Endothelial cell of umbilical vein (primary cell): ENCODE measurements at regions not wholly inside any gene's neighbourhood (a gene's known extent, or its start where the extent isn't known, plus 50 kb on each side); places are given as distances from the start of the nearest gene placed in this dataset.

ENCODE experiments used
- BruUV-seq: library from RNA; stranded (reverse); fragments of 400-500 nt; replicated peaks from 2 replicates; lab custom pipeline; 2021; lab: Mats Ljungman, UMichigan
- CTCF ChIA-PET: fragments of 300-600, 350-600 bp; sonication (Branson Sonifier 250); formaldehyde crosslinking; loops from one replicate; lab custom pipeline; 2021; ENCODE audit warnings: antibody characterized with exemption, inconsistent platforms; lab: Charles Lee
- POLR2A ChIA-PET: fragments of 300-600, 350-600 bp; sonication (Branson Sonifier 250); formaldehyde crosslinking; loops from one replicate; lab custom pipeline; 2021; ENCODE audit warnings: antibody characterized with exemption, inconsistent platforms; lab: Charles Lee
- DNase-seq: peaks from one replicate; pipeline ENCODE4 v3.0.0-alpha.2; 2011; ENCODE audit warnings: low read depth, low spot score
- FAIRE-seq: peaks from 2 replicates; lab custom pipeline; 2011; peaks lifted over from hg19 to GRCh38; lab: Jason Lieb, UNC
- H2AFZ ChIP-seq: 2 replicates; pipeline ENCODE4 v1.6.0; 2012; ENCODE audit warnings: low read depth, low read length, control low read depth, inconsistent platforms
- H3K27ac ChIP-seq: 2 replicates; pipeline ENCODE4 v1.5.1; 2011; ENCODE audit warnings: low read depth, mild to moderate bottlenecking, control low read depth, low read length, moderate library complexity; ENCODE audit not compliant: insufficient read depth
- H3K27me3 ChIP-seq, 2 experiments: 2 replicates each; pipeline versions ENCODE4 v1.6.0 to v1.6.1; 2011; ENCODE audit warnings: low read length in 2 of 2, mixed read lengths in 1 of 2; ENCODE audit not compliant: control insufficient read depth in 2 of 2, insufficient read depth in 2 of 2
- H3K36me3 ChIP-seq, 2 experiments: 2 replicates in 1 of 2; 3 replicates in 1 of 2; pipeline ENCODE4 v1.5.1; 2011; ENCODE audit warnings: low read length in 2 of 2, mild to moderate bottlenecking in 1 of 2, moderate library complexity in 1 of 2; ENCODE audit not compliant: control insufficient read depth in 2 of 2, insufficient read depth in 2 of 2; ENCODE audit errors: extremely low read depth in 1 of 2
- H3K4me1 ChIP-seq: 3 replicates; pipeline ENCODE4 v1.5.1; 2011; ENCODE audit warnings: mild to moderate bottlenecking, low read length; ENCODE audit not compliant: control insufficient read depth, insufficient read depth; ENCODE audit errors: extremely low read depth
- H3K4me2 ChIP-seq: 2 replicates; pipeline ENCODE4 v1.6.1; 2011; ENCODE audit warnings: low read length, control low read depth, mixed read lengths; ENCODE audit not compliant: insufficient read depth
- H3K4me3 ChIP-seq, 3 experiments: fragments of 200-600 bp in 1 of 3; sonication (generic), shearing (Covaris generic) in 1 of 3; replicated peaks in 1 of 3; 2 replicates each; pipeline ENCODE4 v1.5.1; 2011 to 2016; ENCODE audit warnings: control low read depth in 3 of 3, low read length in 3 of 3, mild to moderate bottlenecking in 2 of 3, inconsistent platforms in 1 of 3, low read depth in 1 of 3, moderate library complexity in 1 of 3; ENCODE audit not compliant: insufficient read depth in 1 of 3
- H3K79me2 ChIP-seq: 2 replicates; pipeline ENCODE4 v1.6.0; 2012; ENCODE audit warnings: low read length, inconsistent platforms; ENCODE audit not compliant: control insufficient read depth, insufficient read depth
- H3K9ac ChIP-seq: replicated peaks from 2 replicates; pipeline ENCODE3; 2011; ENCODE audit warnings: low read length, control low read depth; ENCODE audit not compliant: insufficient read depth; ENCODE audit errors: extremely low read depth
- H3K9me1 ChIP-seq: replicated peaks from 3 replicates; pipeline ENCODE4 v1.6.0; 2011; ENCODE audit warnings: mild to moderate bottlenecking, low read length; ENCODE audit not compliant: control insufficient read depth, insufficient read depth; ENCODE audit errors: extremely low read depth
- H3K9me3 ChIP-seq: replicated peaks from 2 replicates; pipeline ENCODE4 v1.5.1; 2012; ENCODE audit warnings: low read length, inconsistent platforms; ENCODE audit not compliant: control insufficient read depth, insufficient read depth
- H4K20me1 ChIP-seq: replicated peaks from 2 replicates; pipeline ENCODE3; 2011; ENCODE audit warnings: mild to moderate bottlenecking, low read length; ENCODE audit not compliant: control insufficient read depth, insufficient read depth; ENCODE audit errors: extremely low read depth
- CTCF ChIP-seq, 2 donors: IDR thresholded peaks; 1 replicate in 1 of 2; 2 replicates in 1 of 2; pipeline ENCODE4 v1.5.1; 2011; ENCODE audit warnings: low read length in 2 of 2, mild to moderate bottlenecking in 2 of 2, moderate library complexity in 2 of 2, control low read depth in 1 of 2, inconsistent platforms in 1 of 2, low read depth in 1 of 2; ENCODE audit not compliant: insufficient read depth in 1 of 2; ENCODE audit errors: extremely low read depth in 1 of 2
- EZH2 ChIP-seq: IDR thresholded peaks from 2 replicates; pipeline ENCODE4 v1.6.1; 2012; ENCODE audit warnings: borderline replicate concordance, low read depth, mild to moderate bottlenecking, moderate library complexity, low read length, inconsistent platforms; ENCODE audit not compliant: severe bottlenecking
- FOS ChIP-seq: IDR thresholded peaks from 2 replicates; pipeline ENCODE4 v1.6.1; 2011; ENCODE audit warnings: mild to moderate bottlenecking, low read length, moderate library complexity, borderline replicate concordance; ENCODE audit not compliant: insufficient read depth
- GATA2 ChIP-seq: IDR thresholded peaks from 2 replicates; pipeline ENCODE4 v1.7.0; 2011; ENCODE audit warnings: low read depth, mild to moderate bottlenecking, moderate library complexity, mixed read lengths, low read length; ENCODE audit not compliant: insufficient read length, insufficient read depth
- JUN ChIP-seq: IDR thresholded peaks from 2 replicates; pipeline ENCODE4 v1.6.1; 2011; ENCODE audit warnings: borderline replicate concordance, low read depth; ENCODE audit not compliant: insufficient read length, insufficient read depth
- MAX ChIP-seq: IDR thresholded peaks from 2 replicates; pipeline ENCODE4 v1.6.1; 2011; ENCODE audit not compliant: insufficient read depth, insufficient read length
- MYC ChIP-seq: IDR thresholded peaks from one replicate; pipeline ENCODE4 v1.6.1; 2011; ENCODE audit warnings: mild to moderate bottlenecking, low read depth, low read length
- POLR2A ChIP-seq: IDR thresholded peaks from 2 replicates; pipeline ENCODE4 v1.6.1; 2012; ENCODE audit warnings: low read depth, mild to moderate bottlenecking, control low read depth, low read length
- POLR2AphosphoS5 ChIP-seq: IDR thresholded peaks from 2 replicates; pipeline ENCODE4 v1.6.1; 2012; ENCODE audit warnings: low read depth, mild to moderate bottlenecking, control low read depth, low read length, moderate library complexity; ENCODE audit not compliant: insufficient read depth
- dilution Hi-C: fragments of 300-500 bp; cut with MboI; formaldehyde crosslinking; loops from one replicate; pipeline ENCODE4 v1.15.0; 2019; ENCODE audit warnings: low sequenced_read_pairs; ENCODE audit not compliant: extremely low pct_ligation_motif_present
- intact Hi-C: fragments of 100-400 bp; cut with micrococcal nuclease; formaldehyde crosslinking; loops from one replicate; pipeline ENCODE4 v1.10.0; 2022

- Histone ChIP-seq H3K9me3 (no peaks in the 10 kb centered on the region), H3K79me2 (no peaks in the 10 kb centered on the region), H3K27ac (no peak overlapping the region), H3K4me1 (no peaks in the 10 kb centered on the region), H3K4me3 (no peak overlapping the region), H3K36me3 (no peaks in the 10 kb centered on the region), H3K4me2 (no peak overlapping the region), H3K27me3 (no peaks in the 10 kb centered on the region), H4K20me1 (no peaks in the 10 kb centered on the region), H3K9ac (no peak overlapping the region), H3K9me1 (no peaks in the 10 kb centered on the region), H2AFZ (no peak overlapping the region)
- BruUV-seq = no TSS peak
- POLR2A ChIA-PET = interaction anchor here (0.5 kb wide), 1 partner anchor 71 kb away, joined by 3 read pairs; no protein-coding TSS in a partner anchor
- CTCF ChIA-PET = interaction anchor here (1.3 to 1.4 kb wide), 2 partner anchors 16 to 273 kb away, joined by 3 to 5 read pairs; no protein-coding TSS in a partner anchor
- dilution Hi-C loops = no loop called here
- no peak for DNase-seq
- no peak for FAIRE-seq
- no peak for TF ChIP-seq GATA2
- TF ChIP-seq POLR2A = no peak
- no peak for TF ChIP-seq MYC
- TF ChIP-seq JUN = no peak
- no peak for TF ChIP-seq POLR2AphosphoS5
- no peak for TF ChIP-seq EZH2
- no peak for TF ChIP-seq FOS
- TF ChIP-seq CTCF (IDR thresholded peaks at IDR 0.05; ENCODE audit: extremely low read depth in 1 of 2, insufficient read depth in 1 of 2, low read depth in 1 of 2, low read length in 2 of 2) = no peak
- TF ChIP-seq MAX = no peak
- intact Hi-C loops = no loop called here
These were observed 71.9 kb upstream of the WDR1 start for GRCh38 chr4:10188400-10189004.
